H9 (cell line): ENCODE measurements at regions not wholly inside any gene's neighbourhood (a gene's known extent, or its start where the extent isn't known, plus 50 kb on each side); places are given as distances from the start of the nearest gene placed in this dataset.

ENCODE experiments used
- DNase-seq: peaks from one replicate; pipeline ENCODE4 v3.0.0-alpha.2; 2017
- H2AFZ ChIP-seq: one replicate; pipeline ENCODE4 v1.6.1; 2013; ENCODE audit warnings: mild to moderate bottlenecking, low read length, control low read depth, moderate library complexity
- H2AK5ac ChIP-seq: 2 replicates; pipeline ENCODE4 v1.6.1; 2013; ENCODE audit warnings: low read length, control low read depth, mixed read lengths; ENCODE audit not compliant: insufficient read length
- H2BK120ac ChIP-seq: one replicate; pipeline ENCODE4 v1.6.1; 2013; ENCODE audit warnings: low read depth, mild to moderate bottlenecking, low read length, control low read depth, inconsistent platforms; ENCODE audit not compliant: poor library complexity, severe bottlenecking
- H2BK12ac ChIP-seq: 2 replicates; pipeline ENCODE4 v1.6.1; 2013; ENCODE audit warnings: low read length, control low read depth, mixed read lengths, low read depth; ENCODE audit not compliant: insufficient read length
- H2BK15ac ChIP-seq: 2 replicates; pipeline ENCODE4 v1.6.1; 2013; ENCODE audit warnings: low read depth, low read length, control low read depth
- H2BK20ac ChIP-seq: one replicate; pipeline ENCODE4 v1.6.1; 2013; ENCODE audit warnings: low read depth, mild to moderate bottlenecking, low read length, control low read depth, inconsistent platforms; ENCODE audit not compliant: poor library complexity, severe bottlenecking
- H2BK5ac ChIP-seq: 2 replicates; pipeline ENCODE4 v1.6.1; 2013; ENCODE audit warnings: low read length, control low read depth, mixed read lengths; ENCODE audit not compliant: insufficient read length
- H3K14ac ChIP-seq: 2 replicates; pipeline ENCODE4 v1.6.1; 2013; ENCODE audit warnings: low read length, control low read depth; ENCODE audit not compliant: insufficient read depth
- H3K18ac ChIP-seq: 2 replicates; pipeline ENCODE4 v1.6.1; 2013; ENCODE audit warnings: low read depth, mild to moderate bottlenecking, mixed read lengths, low read length, control low read depth; ENCODE audit not compliant: insufficient read length
- H3K23ac ChIP-seq: 2 replicates; pipeline ENCODE4 v1.6.1; 2013; ENCODE audit warnings: low read length, control low read depth, mixed read lengths, low read depth; ENCODE audit not compliant: insufficient read length
- H3K23me2 ChIP-seq: 2 replicates; pipeline ENCODE4 v1.6.1; 2013; ENCODE audit warnings: low read depth, mild to moderate bottlenecking, mixed read lengths, low read length, control low read depth; ENCODE audit not compliant: insufficient read length, poor library complexity, severe bottlenecking
- H3K27ac ChIP-seq: 2 replicates; pipeline ENCODE4 v1.5.1; 2013; ENCODE audit warnings: low read length, control low read depth, mixed read lengths, low read depth; ENCODE audit not compliant: insufficient read length
- H3K27me3 ChIP-seq: 2 replicates; pipeline ENCODE4 v1.6.1; 2013; ENCODE audit warnings: low read length, control low read depth, inconsistent platforms; ENCODE audit not compliant: insufficient read depth
- H3K4ac ChIP-seq: 2 replicates; pipeline ENCODE4 v1.6.1; 2013; ENCODE audit warnings: low read depth, mild to moderate bottlenecking, control low read depth, inconsistent platforms, low read length, moderate library complexity
- H3K4me1 ChIP-seq: 2 replicates; pipeline ENCODE4 v1.6.1; 2013; ENCODE audit warnings: low read length, control low read depth, inconsistent platforms; ENCODE audit not compliant: insufficient read depth
- H3K4me2 ChIP-seq: 2 replicates; pipeline ENCODE4 v1.6.1; 2013; ENCODE audit warnings: low read length, control low read depth, mixed read lengths; ENCODE audit not compliant: insufficient read length, insufficient read depth
- H3K56ac ChIP-seq: 2 replicates; pipeline ENCODE4 v1.6.1; 2013; ENCODE audit warnings: low read depth, mild to moderate bottlenecking, mixed read lengths, low read length, control low read depth; ENCODE audit not compliant: insufficient read length
- H3K79me1 ChIP-seq: 2 replicates; pipeline ENCODE4 v1.6.1; 2013; ENCODE audit warnings: low read depth, mild to moderate bottlenecking, moderate library complexity, low read length, control low read depth, inconsistent platforms; ENCODE audit not compliant: insufficient read depth, poor library complexity, severe bottlenecking
- H3K79me2 ChIP-seq: 2 replicates; pipeline ENCODE4 v1.6.1; 2013; ENCODE audit warnings: low read length, control low read depth, inconsistent platforms; ENCODE audit not compliant: insufficient read depth
- H3K9ac ChIP-seq: 2 replicates; pipeline ENCODE4 v1.6.1; 2013; ENCODE audit warnings: low read length, control low read depth, mixed read lengths; ENCODE audit not compliant: insufficient read length; ENCODE audit errors: extremely low read depth
- H3K9me3 ChIP-seq: one replicate; pipeline ENCODE4 v1.6.1; 2013; ENCODE audit warnings: low read depth, low read length, inconsistent platforms; ENCODE audit not compliant: control insufficient read depth
- H3T11ph ChIP-seq: one replicate; pipeline ENCODE4 v1.6.1; 2013; ENCODE audit warnings: mild to moderate bottlenecking, low read length, control low read depth, inconsistent platforms
- H4K20me1 ChIP-seq: one replicate; pipeline ENCODE4 v1.6.1; 2013; ENCODE audit not compliant: control insufficient read depth, insufficient read length, insufficient read depth
- H4K5ac ChIP-seq: 2 replicates; pipeline ENCODE4 v1.6.1; 2013; ENCODE audit warnings: low read depth, mild to moderate bottlenecking, mixed read lengths, low read length, control low read depth; ENCODE audit not compliant: insufficient read length
- H4K8ac ChIP-seq: replicated peaks from 2 replicates; pipeline ENCODE4 v1.6.1; 2013; ENCODE audit warnings: low read length, control low read depth, mixed read lengths, low read depth; ENCODE audit not compliant: insufficient read length
- H4K91ac ChIP-seq: 2 replicates; pipeline ENCODE4 v1.6.1; 2013; ENCODE audit warnings: low read depth, mild to moderate bottlenecking, moderate library complexity, mixed read lengths, low read length, control low read depth; ENCODE audit not compliant: insufficient read length
- H3K27ac Mint-ChIP-seq, 3 experiments: 2 replicates in 2 of 3; 3 replicates in 1 of 3; pipeline ENCODE4 v1.8.0; 2020 to 2021; ENCODE audit warnings: mixed read lengths in 3 of 3, mild to moderate bottlenecking in 1 of 3, moderate library complexity in 1 of 3
- H3K27me3 Mint-ChIP-seq: 2 replicates; pipeline ENCODE4 v1.8.0; 2021; ENCODE audit warnings: low read depth, mild to moderate bottlenecking, moderate library complexity, mixed read lengths
- H3K36me3 Mint-ChIP-seq, 3 experiments: 2 replicates in 2 of 3; 3 replicates in 1 of 3; pipeline ENCODE4 v1.8.0; 2020 to 2021; ENCODE audit warnings: low read depth in 3 of 3, mixed read lengths in 3 of 3; ENCODE audit not compliant: insufficient read depth in 1 of 3
- H3K4me1 Mint-ChIP-seq, 2 experiments: 2 replicates each; pipeline ENCODE4 v1.8.0; 2020; ENCODE audit warnings: mixed read lengths in 2 of 2
- H3K4me3 Mint-ChIP-seq, 2 experiments: 2 replicates in 1 of 2; 3 replicates in 1 of 2; pipeline ENCODE4 v1.8.0; 2020 to 2021; ENCODE audit warnings: mild to moderate bottlenecking in 2 of 2, mixed read lengths in 2 of 2, moderate library complexity in 1 of 2
- H3K9me3 Mint-ChIP-seq, 2 experiments: 2 replicates in 1 of 2; 3 replicates in 1 of 2; pipeline ENCODE4 v1.8.0; 2020; ENCODE audit warnings: mild to moderate bottlenecking in 2 of 2, mixed read lengths in 2 of 2, moderate library complexity in 1 of 2
- WGBS: extraction: QIAGEN DNeasy Blood & Tissue Kit; methylation state at CpG from one replicate; pipeline ENCODE4 v1.1.7; 2013; ENCODE audit warnings: missing lambda C conversion rate, low lambda C conversion rate, mixed read lengths; ENCODE audit not compliant: insufficient read length; ENCODE audit errors: extremely low coverage; 5-methylcytosine and 5-hydroxymethylcytosine counted together
- TF ChIP-seq, protein P1 (sequence below): fragments of 200-600 bp; sonication (generic); conservative IDR thresholded peaks from 3 replicates; pipeline ENCODE4 v1.8.0; 2021; ENCODE audit warnings: antibody characterized with exemption, mild to moderate bottlenecking

DNA sequence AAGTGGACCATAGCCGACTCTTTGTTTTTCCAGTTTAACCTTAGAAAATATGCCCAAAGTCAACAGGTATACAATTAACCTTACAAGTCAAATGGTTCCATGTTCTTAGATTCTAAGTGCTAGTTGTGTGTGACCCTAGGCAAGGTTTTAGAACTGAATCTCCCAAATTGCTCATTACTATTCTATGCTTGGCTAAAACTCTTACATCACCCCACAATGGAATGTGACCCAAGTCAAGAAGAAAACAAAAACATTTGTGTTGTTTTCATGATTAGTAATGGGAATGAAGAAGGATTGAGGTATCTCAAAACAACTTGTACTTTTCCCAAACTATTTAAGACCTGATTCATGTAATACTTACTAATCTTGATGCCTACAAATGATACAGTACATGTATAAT, 159.2 kb downstream of the ARRDC3 start:
- Histone ChIP-seq H2BK12ac (no peak overlapping the region), H4K20me1 (no peaks in the 10 kb centered on the region), H4K8ac (no peak overlapping the region), H3K14ac (no peak overlapping the region), H2BK5ac (no peak overlapping the region), H4K5ac (no peak overlapping the region), H2BK15ac (no peak overlapping the region), H3K4me1 (no peaks in the 10 kb centered on the region), H3K4me2 (no peak overlapping the region), H3K79me2 (no peaks in the 10 kb centered on the region; the same call in 1 of the 2 replicates), H4K91ac (no peak overlapping the region), H3K23ac (no peak overlapping the region), H3K18ac (no peak overlapping the region), H3K23me2 (no peaks in the 10 kb centered on the region), H3K27me3 (no peaks in the 10 kb centered on the region), H3K4ac (no peak overlapping the region), H2BK20ac (no peak overlapping the region), H3T11ph (no peak overlapping the region), H3K56ac (no peak overlapping the region), H3K27ac (no peak overlapping the region), H2AFZ (no peak overlapping the region), H3K79me1 (no peaks in the 10 kb centered on the region), H3K9me3 (no peaks in the 10 kb centered on the region), H3K9ac (no peak overlapping the region), H2AK5ac (no peak overlapping the region), H2BK120ac (no peak overlapping the region)
- WGBS = no CpG with 5 or more reads among the region's 1 CpG
- TF ChIP-seq, protein P1, sequence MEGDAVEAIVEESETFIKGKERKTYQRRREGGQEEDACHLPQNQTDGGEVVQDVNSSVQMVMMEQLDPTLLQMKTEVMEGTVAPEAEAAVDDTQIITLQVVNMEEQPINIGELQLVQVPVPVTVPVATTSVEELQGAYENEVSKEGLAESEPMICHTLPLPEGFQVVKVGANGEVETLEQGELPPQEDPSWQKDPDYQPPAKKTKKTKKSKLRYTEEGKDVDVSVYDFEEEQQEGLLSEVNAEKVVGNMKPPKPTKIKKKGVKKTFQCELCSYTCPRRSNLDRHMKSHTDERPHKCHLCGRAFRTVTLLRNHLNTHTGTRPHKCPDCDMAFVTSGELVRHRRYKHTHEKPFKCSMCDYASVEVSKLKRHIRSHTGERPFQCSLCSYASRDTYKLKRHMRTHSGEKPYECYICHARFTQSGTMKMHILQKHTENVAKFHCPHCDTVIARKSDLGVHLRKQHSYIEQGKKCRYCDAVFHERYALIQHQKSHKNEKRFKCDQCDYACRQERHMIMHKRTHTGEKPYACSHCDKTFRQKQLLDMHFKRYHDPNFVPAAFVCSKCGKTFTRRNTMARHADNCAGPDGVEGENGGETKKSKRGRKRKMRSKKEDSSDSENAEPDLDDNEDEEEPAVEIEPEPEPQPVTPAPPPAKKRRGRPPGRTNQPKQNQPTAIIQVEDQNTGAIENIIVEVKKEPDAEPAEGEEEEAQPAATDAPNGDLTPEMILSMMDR = no peak
- Mint-ChIP-seq H3K27ac (no peak overlapping the region), H3K9me3 (0 out of 5 replicates have a peak, but pooled peaks cover 0 to under 1% of the 10 kb centered on the region in 2 experiments), H3K36me3 (no peaks in the 10 kb centered on the region), H3K27me3 (no peaks in the 10 kb centered on the region), H3K4me1 (peaks cover 0 to 5% of the 10 kb centered on the region in 2 experiments; a peak in 3 of 4 replicates), H3K4me3 (no peak overlapping the region)
- no peak for DNase-seq
